ENCODE measurements at regions not wholly inside any gene's neighbourhood (a gene's known extent, or its start where the extent isn't known, plus 50 kb on each side); places are given as distances from the start of the nearest gene placed in this dataset.

DNA sequence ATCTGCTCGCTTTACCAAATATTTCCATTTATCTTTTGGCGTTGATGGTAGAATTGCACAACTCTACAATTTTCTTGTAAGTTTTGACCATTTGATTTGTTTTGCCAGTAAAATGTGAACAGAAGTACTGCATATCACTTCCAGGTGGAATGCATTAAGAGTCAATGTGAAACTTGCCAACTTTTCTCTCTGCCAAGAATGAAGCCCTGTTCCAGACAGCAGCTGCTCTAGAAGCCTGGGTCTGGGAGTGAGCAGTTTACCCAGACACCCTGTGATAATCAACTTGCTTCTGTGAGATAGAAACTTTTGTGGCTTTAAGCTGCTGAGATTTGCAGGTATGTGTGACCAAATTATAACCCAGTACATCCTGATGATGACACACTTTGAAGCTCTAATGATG, 115.9 kb upstream of the SYT4 start:
- TF ChIP-seq, protein P1, sequence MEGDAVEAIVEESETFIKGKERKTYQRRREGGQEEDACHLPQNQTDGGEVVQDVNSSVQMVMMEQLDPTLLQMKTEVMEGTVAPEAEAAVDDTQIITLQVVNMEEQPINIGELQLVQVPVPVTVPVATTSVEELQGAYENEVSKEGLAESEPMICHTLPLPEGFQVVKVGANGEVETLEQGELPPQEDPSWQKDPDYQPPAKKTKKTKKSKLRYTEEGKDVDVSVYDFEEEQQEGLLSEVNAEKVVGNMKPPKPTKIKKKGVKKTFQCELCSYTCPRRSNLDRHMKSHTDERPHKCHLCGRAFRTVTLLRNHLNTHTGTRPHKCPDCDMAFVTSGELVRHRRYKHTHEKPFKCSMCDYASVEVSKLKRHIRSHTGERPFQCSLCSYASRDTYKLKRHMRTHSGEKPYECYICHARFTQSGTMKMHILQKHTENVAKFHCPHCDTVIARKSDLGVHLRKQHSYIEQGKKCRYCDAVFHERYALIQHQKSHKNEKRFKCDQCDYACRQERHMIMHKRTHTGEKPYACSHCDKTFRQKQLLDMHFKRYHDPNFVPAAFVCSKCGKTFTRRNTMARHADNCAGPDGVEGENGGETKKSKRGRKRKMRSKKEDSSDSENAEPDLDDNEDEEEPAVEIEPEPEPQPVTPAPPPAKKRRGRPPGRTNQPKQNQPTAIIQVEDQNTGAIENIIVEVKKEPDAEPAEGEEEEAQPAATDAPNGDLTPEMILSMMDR (IDR thresholded peaks at IDR 0.05) = no peak
- no peak for TF ChIP-seq ZFX (IDR thresholded peaks at IDR 0.05; ENCODE audit: borderline replicate concordance)
